Naive thymus-derived CD4-positive, alpha-beta T cell (primary cell): ENCODE measurements at regions not wholly inside any gene's neighbourhood (a gene's known extent, or its start where the extent isn't known, plus 50 kb on each side); places are given as distances from the start of the nearest gene placed in this dataset.

ENCODE experiments used
- ATAC-seq: fragments of 150-1000 bp; cut with Tn5 transposase; 2 replicates; pipeline ENCODE4 v1.10.0; 2021; ENCODE audit warnings: mild to moderate bottlenecking, moderate library complexity
- CTCF ChIA-PET: fragments of 350-600 bp; sonication (Branson Sonifier 250); formaldehyde crosslinking; loops from one replicate; lab custom pipeline; 2021; ENCODE audit warnings: antibody characterized with exemption; lab: Charles Lee
- POLR2A ChIA-PET: fragments of 350-600 bp; sonication (Branson Sonifier 250); formaldehyde crosslinking; loops from one replicate; lab custom pipeline; 2021; ENCODE audit warnings: antibody characterized with exemption, inconsistent platforms; lab: Charles Lee
- DNase-seq, 9 donors: peaks; one replicate each; pipeline versions ENCODE4 v3.0.0 to v3.0.0-alpha.2; 2020 to 2022; ENCODE audit warnings: mixed read lengths in 1 of 9
- H3K27ac ChIP-seq: one replicate; pipeline ENCODE4 v1.7.0; 2013; ENCODE audit warnings: mild to moderate bottlenecking, low read depth, low read length, moderate library complexity
- H3K27me3 ChIP-seq, 2 donors: one replicate each; pipeline ENCODE4 v1.7.0; 2013; ENCODE audit warnings: low read length in 2 of 2, mild to moderate bottlenecking in 2 of 2, moderate library complexity in 2 of 2; ENCODE audit not compliant: control insufficient read depth in 2 of 2, insufficient read depth in 2 of 2
- H3K36me3 ChIP-seq, 3 experiments: 1 replicate in 2 of 3; 2 replicates in 1 of 3; pipeline ENCODE4 v1.7.0; 2013; ENCODE audit warnings: low read length in 3 of 3, mild to moderate bottlenecking in 3 of 3, moderate library complexity in 1 of 3; ENCODE audit not compliant: insufficient read depth in 3 of 3, control insufficient read depth in 2 of 3
- H3K4me1 ChIP-seq, 2 donors: one replicate each; pipeline ENCODE4 v1.7.0; 2013; ENCODE audit warnings: low read length in 2 of 2, mild to moderate bottlenecking in 2 of 2, moderate library complexity in 1 of 2; ENCODE audit not compliant: control insufficient read depth in 2 of 2, insufficient read depth in 2 of 2
- H3K4me3 ChIP-seq: 2 replicates; pipeline ENCODE4 v1.7.0; 2013; ENCODE audit warnings: mild to moderate bottlenecking, low read length
- H3K9me3 ChIP-seq, 3 experiments: 1 replicate in 2 of 3; 2 replicates in 1 of 3; pipeline ENCODE4 v1.7.0; 2013; ENCODE audit warnings: low read length in 3 of 3; ENCODE audit not compliant: control insufficient read depth in 2 of 3
- H3K27ac Mint-ChIP-seq, 9 donors: one replicate each; pipeline ENCODE4 v1.8.0; 2020 to 2022; ENCODE audit warnings: mixed read lengths in 9 of 9, mild to moderate bottlenecking in 8 of 9, moderate library complexity in 5 of 9, inconsistent platforms in 2 of 9
- H3K27me3 Mint-ChIP-seq, 5 donors: one replicate each; pipeline ENCODE4 v1.8.0; 2021 to 2022; ENCODE audit warnings: mixed read lengths in 5 of 5, mild to moderate bottlenecking in 1 of 5
- H3K36me3 Mint-ChIP-seq, 5 donors: one replicate each; pipeline ENCODE4 v1.8.0; 2020 to 2022; ENCODE audit warnings: mixed read lengths in 5 of 5, mild to moderate bottlenecking in 3 of 5, inconsistent platforms in 1 of 5
- H3K4me1 Mint-ChIP-seq, 7 donors: one replicate each; pipeline ENCODE4 v1.8.0; 2020 to 2022; ENCODE audit warnings: mixed read lengths in 7 of 7, mild to moderate bottlenecking in 3 of 7, inconsistent platforms in 1 of 7
- H3K4me3 Mint-ChIP-seq, 10 donors: one replicate each; pipeline ENCODE4 v1.8.0; 2020 to 2022; ENCODE audit warnings: mild to moderate bottlenecking in 10 of 10, mixed read lengths in 10 of 10, moderate library complexity in 6 of 10, inconsistent platforms in 2 of 10
- H3K9me3 Mint-ChIP-seq, 11 donors: one replicate each; pipeline ENCODE4 v1.8.0; 2020 to 2022; ENCODE audit warnings: mixed read lengths in 11 of 11, mild to moderate bottlenecking in 4 of 11, inconsistent platforms in 1 of 11, moderate library complexity in 1 of 11
- intact Hi-C, 2 donors: fragments of 100-400 bp; cut with micrococcal nuclease; formaldehyde crosslinking; loops; one replicate each; pipeline ENCODE4 v1.15.1; 2023

DNA sequence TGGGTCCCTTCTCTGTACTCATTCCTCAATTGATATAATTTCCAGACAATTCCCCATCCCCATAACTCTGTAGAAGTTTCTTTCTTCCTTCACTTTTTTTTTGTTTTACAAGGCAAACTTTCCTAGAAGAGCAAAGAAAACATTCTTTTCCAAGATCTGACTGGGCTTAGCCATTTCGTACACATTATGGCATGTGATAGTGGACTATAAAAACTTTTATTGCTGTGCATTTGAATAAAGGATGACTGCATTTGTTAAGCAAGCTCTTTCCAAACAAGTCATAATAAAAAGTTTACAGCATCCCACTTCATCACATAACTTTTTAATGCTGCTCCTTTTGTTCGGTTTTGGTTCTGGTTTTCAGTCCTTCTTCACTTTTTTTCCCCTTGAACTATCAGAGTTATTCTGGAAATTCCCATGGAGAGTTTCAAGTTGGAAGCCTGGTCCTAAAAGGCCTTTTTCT lies 231.0 kb upstream of the HMGA2 start:
- intact Hi-C loops = no loop called here
- no peak for ATAC-seq
- Mint-ChIP-seq H3K27ac (no peak overlapping the region), H3K36me3 (no peaks in the 10 kb centered on the region), H3K9me3 (peaks cover 0 to 1% (median 0%) of the 10 kb centered on the region in 11 donors), H3K4me1 (peaks cover 0 to 7% (median 0%) of the 10 kb centered on the region in 7 donors), H3K27me3 (peaks cover 15 to 37% (median 22%) of the 10 kb centered on the region in 5 donors), H3K4me3 (no peak overlapping the region)
- Histone ChIP-seq H3K9me3 (no peaks in the 10 kb centered on the region), H3K27ac (no peak overlapping the region), H3K4me3 (no peak overlapping the region), H3K36me3 (no peaks in the 10 kb centered on the region), H3K27me3 (no peaks in the 10 kb centered on the region), H3K4me1 (no peaks in the 10 kb centered on the region)
- ChIA-PET POLR2A (no interaction called here), CTCF (no interaction called here)
- no peak for DNase-seq

- Mint-ChIP-seq H3K27ac (no peak overlapping the region), H3K4me3 (no peak overlapping the region), H3K27me3 (peaks cover 15 to 40% (median 22%) of the 10 kb centered on the region in 5 donors), H3K4me1 (peaks cover 0 to 7% (median 0%) of the 10 kb centered on the region in 7 donors), H3K9me3 (peaks cover 0 to 3% (median 0%) of the 10 kb centered on the region in 11 donors), H3K36me3 (no peaks in the 10 kb centered on the region)
- Histone ChIP-seq H3K9me3 (no peaks in the 10 kb centered on the region), H3K27ac (no peak overlapping the region), H3K36me3 (no peaks in the 10 kb centered on the region), H3K4me3 (no peak overlapping the region), H3K27me3 (no peaks in the 10 kb centered on the region), H3K4me1 (no peaks in the 10 kb centered on the region)
- ChIA-PET CTCF (no interaction called here), POLR2A (no interaction called here)
- DNase-seq (no peak), ATAC-seq (no peak)
- intact Hi-C loops = no loop called here
Measured at GRCh38 chr12:65594409-65594808, 229.9 kb upstream of the HMGA2 start.

DNA sequence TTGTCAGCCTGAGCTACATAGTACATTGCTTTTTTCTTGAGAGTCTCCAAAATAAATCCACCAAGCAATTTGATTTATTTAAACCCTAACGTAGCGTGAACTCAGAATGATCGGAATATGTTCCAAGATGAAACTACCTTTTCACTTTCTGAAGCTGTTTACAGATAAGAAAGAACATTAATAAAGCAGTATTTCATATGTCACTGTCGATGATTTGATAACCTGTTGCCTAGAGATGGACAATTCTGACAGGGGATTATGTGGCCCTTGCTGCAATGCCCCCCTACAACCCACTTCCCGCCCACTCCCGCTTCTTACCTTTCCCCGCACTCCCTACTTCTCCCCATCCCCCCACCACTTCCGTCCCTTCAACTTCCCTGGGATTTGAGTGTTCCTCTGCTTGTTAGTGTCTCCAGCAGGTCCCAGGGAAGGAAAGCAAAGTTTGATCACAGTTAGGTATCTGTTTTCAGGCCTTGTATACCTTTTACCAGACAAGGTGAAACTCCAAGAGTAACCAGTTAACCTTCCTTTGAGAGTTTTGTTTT lies 229.2 kb upstream of the HMGA2 start:
- DNase-seq = no peak
- Mint-ChIP-seq H3K9me3 (peaks cover 0 to 3% (median 0%) of the 10 kb centered on the region in 11 donors), H3K27me3 (peaks cover 15 to 40% (median 22%) of the 10 kb centered on the region in 5 donors), H3K4me1 (peaks cover 0 to 7% (median 0%) of the 10 kb centered on the region in 7 donors), H3K27ac (no peak overlapping the region), H3K4me3 (no peak overlapping the region), H3K36me3 (no peaks in the 10 kb centered on the region)
- ATAC-seq = no peak
- Histone ChIP-seq H3K9me3 (no peaks in the 10 kb centered on the region), H3K27ac (no peak overlapping the region), H3K36me3 (no peaks in the 10 kb centered on the region), H3K4me1 (no peaks in the 10 kb centered on the region), H3K4me3 (no peak overlapping the region), H3K27me3 (no peaks in the 10 kb centered on the region)
- ChIA-PET POLR2A (no interaction called here), CTCF (no interaction called here)
- intact Hi-C loops = no loop called here

DNA sequence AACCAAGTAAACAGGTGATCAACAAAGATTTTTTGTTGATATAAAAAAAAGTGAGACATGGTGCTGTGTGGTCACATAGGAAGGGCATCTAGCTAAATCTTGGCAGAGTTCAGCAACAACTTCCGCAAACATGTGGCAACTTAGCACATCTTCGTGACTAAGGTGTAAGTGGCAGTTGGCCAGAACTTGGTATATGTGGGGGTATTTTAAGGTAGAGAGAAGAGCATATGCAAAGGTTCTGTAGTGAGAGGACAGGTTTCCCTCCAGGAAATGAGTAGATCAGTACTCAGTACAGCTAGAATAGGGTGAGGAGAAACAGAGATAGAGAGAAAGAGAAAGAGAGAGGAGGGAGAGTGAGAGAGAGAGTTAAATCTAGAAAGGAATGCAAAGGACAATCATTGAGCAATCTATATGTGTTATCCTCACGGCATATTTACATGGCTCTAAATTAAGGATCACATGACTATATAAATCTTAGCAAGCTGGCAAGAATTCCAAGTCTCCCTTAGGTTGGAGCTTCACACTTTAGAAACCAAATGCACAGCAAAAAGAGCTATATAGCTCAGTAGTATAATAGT lies 227.7 kb upstream of the HMGA2 start:
- Histone ChIP-seq H3K4me1 (no peaks in the 10 kb centered on the region), H3K4me3 (no peak overlapping the region), H3K9me3 (no peaks in the 10 kb centered on the region), H3K36me3 (no peaks in the 10 kb centered on the region), H3K27me3 (no peaks in the 10 kb centered on the region), H3K27ac (no peak overlapping the region)
- ATAC-seq = no peak
- ChIA-PET POLR2A (no interaction called here), CTCF (no interaction called here)
- intact Hi-C loops = no loop called here
- no peak for DNase-seq
- no peaks in the 10 kb centered on the region for H3K36me3 Mint-ChIP-seq
- H3K27me3 Mint-ChIP-seq = peaks cover 21 to 51% (median 32%) of the 10 kb centered on the region in 5 donors
- H3K4me3 Mint-ChIP-seq = no peak overlapping the region
- peaks cover 0 to 3% (median 0%) of the 10 kb centered on the region in 11 donors for H3K9me3 Mint-ChIP-seq
- H3K27ac Mint-ChIP-seq = no peak overlapping the region
- H3K4me1 Mint-ChIP-seq = peaks cover 0 to 7% (median 0%) of the 10 kb centered on the region in 7 donors

- Histone ChIP-seq H3K9me3 (no peaks in the 10 kb centered on the region), H3K27me3 (no peaks in the 10 kb centered on the region), H3K4me3 (no peak overlapping the region), H3K36me3 (no peaks in the 10 kb centered on the region), H3K4me1 (no peaks in the 10 kb centered on the region), H3K27ac (no peak overlapping the region)
- no peak overlapping the region for H3K4me3 Mint-ChIP-seq
- ChIA-PET CTCF (no interaction called here), POLR2A (no interaction called here)
- peaks cover 27 to 60% (median 35%) of the 10 kb centered on the region in 5 donors for H3K27me3 Mint-ChIP-seq
- no peak for ATAC-seq
- no peak overlapping the region for H3K27ac Mint-ChIP-seq
- DNase-seq = no peak
- no peaks in the 10 kb centered on the region for H3K36me3 Mint-ChIP-seq
- peaks cover 0 to 3% (median 0%) of the 10 kb centered on the region in 11 donors for H3K9me3 Mint-ChIP-seq
- peaks cover 0 to 7% (median 0%) of the 10 kb centered on the region in 7 donors for H3K4me1 Mint-ChIP-seq
- intact Hi-C loops = no loop called here
Measured at GRCh38 chr12:65597527-65597926, 226.8 kb upstream of the HMGA2 start.

GRCh38 chr12:65598688-65599087 lies 225.6 kb upstream of the HMGA2 start:
- no peaks in the 10 kb centered on the region for H3K9me3 ChIP-seq
- H3K27ac Mint-ChIP-seq = no peak overlapping the region
- H3K4me3 ChIP-seq = no peak overlapping the region
- no peak overlapping the region for H3K27ac ChIP-seq
- intact Hi-C loops = no loop called here
- ChIA-PET CTCF (no interaction called here), POLR2A (no interaction called here)
- no peak for DNase-seq
- H3K9me3 Mint-ChIP-seq = peaks cover 0 to 3% (median 0%) of the 10 kb centered on the region in 11 donors
- H3K36me3 Mint-ChIP-seq = no peaks in the 10 kb centered on the region
- H3K36me3 ChIP-seq = no peaks in the 10 kb centered on the region
- H3K4me1 Mint-ChIP-seq = peaks cover 0 to 7% (median 0%) of the 10 kb centered on the region in 7 donors
- H3K27me3 Mint-ChIP-seq = peaks cover 25 to 56% (median 35%) of the 10 kb centered on the region in 5 donors
- no peaks in the 10 kb centered on the region for H3K4me1 ChIP-seq
- no peak for ATAC-seq
- H3K4me3 Mint-ChIP-seq = no peak overlapping the region
- no peaks in the 10 kb centered on the region for H3K27me3 ChIP-seq

GRCh38 chr12:65602253-65602609 lies 222.1 kb upstream of the HMGA2 start:
- ATAC-seq (no peak), DNase-seq (no peak)
- intact Hi-C loops = loop anchor here in 1 of 2 donors (5.0 kb wide), 1 partner anchor 380 kb away; no protein-coding TSS in a partner anchor
- Mint-ChIP-seq H3K27ac (no peak overlapping the region), H3K27me3 (peaks cover 17 to 39% (median 25%) of the 10 kb centered on the region in 5 donors), H3K9me3 (peaks cover 0 to 2% (median 0%) of the 10 kb centered on the region in 11 donors), H3K4me3 (no peak overlapping the region), H3K4me1 (peaks cover 0 to 2% (median 0%) of the 10 kb centered on the region in 7 donors), H3K36me3 (no peaks in the 10 kb centered on the region)
- POLR2A ChIA-PET = no interaction called here
- H3K27me3 ChIP-seq = no peaks in the 10 kb centered on the region
- CTCF ChIA-PET = no interaction called here
- H3K4me1 ChIP-seq = no peaks in the 10 kb centered on the region
- H3K36me3 ChIP-seq = no peaks in the 10 kb centered on the region
- H3K9me3 ChIP-seq = no peaks in the 10 kb centered on the region
- H3K27ac ChIP-seq = no peak overlapping the region
- no peak overlapping the region for H3K4me3 ChIP-seq
